ENCODE measurements at regions not wholly inside any gene's neighbourhood (a gene's known extent, or its start where the extent isn't known, plus 50 kb on each side); places are given as distances from the start of the nearest gene placed in this dataset.

DNA sequence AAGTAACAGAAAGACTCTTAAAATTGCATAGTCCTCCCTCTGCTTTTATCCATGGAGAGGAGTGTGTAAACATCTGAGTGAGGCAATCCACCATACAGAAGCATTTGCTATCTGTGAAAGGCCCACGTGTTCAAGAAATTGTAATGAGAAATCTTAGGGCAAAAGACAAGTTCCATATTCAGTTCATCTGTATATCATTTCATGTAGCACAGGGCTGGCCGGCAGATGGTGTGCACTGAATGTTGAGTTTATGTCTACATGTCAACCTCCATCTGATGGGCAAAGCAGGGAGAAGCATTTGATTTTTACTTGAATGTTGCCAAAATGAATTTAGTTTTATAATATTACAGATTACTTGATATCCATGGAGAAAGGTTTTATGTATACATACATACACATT lies 179.5 kb upstream of the RAD23B start:
- no peak for DNase-seq
- TF ChIP-seq POLR2A (IDR thresholded peaks at IDR 0.05; ENCODE audit: low read length) (no peak), GATA1 (IDR thresholded peaks at IDR 0.05; ENCODE audit: low read depth, low read length) (no peak)

GRCh38 chr9:107105784-107106183 lies 177.3 kb upstream of the RAD23B start:
- DNase-seq: no peak
- TF ChIP-seq GATA1 (IDR thresholded peaks at IDR 0.05; ENCODE audit: low read depth, low read length): no peak
- no peak for TF ChIP-seq POLR2A (IDR thresholded peaks at IDR 0.05; ENCODE audit: low read length)

GRCh38 chr9:107106416-107106815 lies 176.7 kb upstream of the RAD23B start:
- TF ChIP-seq GATA1 (IDR thresholded peaks at IDR 0.05; ENCODE audit: low read depth, low read length): no peak
- no peak for TF ChIP-seq POLR2A (IDR thresholded peaks at IDR 0.05; ENCODE audit: low read length)
- no peak for DNase-seq

DNA sequence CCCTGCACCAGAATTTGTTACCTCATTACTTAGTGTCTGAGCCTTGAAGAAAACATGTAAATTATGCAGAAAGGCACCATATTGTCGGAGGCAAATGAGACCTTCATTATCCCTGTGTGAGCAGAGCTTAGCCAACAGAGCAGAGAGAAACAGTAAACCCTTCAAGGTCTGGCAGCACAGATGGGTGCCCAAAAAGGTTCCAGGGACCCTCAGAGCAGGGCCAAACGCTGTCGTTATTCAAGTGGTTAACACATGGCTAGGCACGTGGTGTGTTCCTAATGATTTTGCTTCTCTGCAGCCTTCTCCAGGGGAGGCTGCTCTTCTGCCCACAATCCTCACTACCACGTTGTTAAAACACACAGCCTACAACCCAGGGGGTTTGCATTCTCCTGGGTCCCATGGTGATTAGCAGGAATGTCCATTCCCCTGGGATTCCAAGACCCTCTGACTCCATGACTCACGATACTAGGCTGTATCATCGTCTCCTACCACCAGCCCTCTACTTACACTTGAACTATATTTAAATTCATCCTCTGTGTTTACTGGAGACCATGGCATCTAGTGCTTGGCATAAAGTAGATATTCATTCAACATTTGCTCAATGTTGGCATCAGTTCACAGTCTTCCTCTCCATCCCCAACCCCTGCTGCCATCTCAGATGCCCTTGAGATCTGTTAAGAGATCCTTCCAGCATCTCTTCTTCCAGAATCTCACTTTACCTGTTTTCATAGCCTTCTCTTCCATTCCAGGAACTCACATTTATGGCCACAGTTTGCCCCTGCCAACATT lies 174.5 kb upstream of the RAD23B start:
- no peak for DNase-seq
- TF ChIP-seq GATA1 (IDR thresholded peaks at IDR 0.05; ENCODE audit: low read depth, low read length) (no peak), POLR2A (IDR thresholded peaks at IDR 0.05; ENCODE audit: low read length) (no peak)

- TF ChIP-seq GATA1 (IDR thresholded peaks at IDR 0.05; ENCODE audit: low read depth, low read length): no peak
- no peak for TF ChIP-seq POLR2A (IDR thresholded peaks at IDR 0.05; ENCODE audit: low read length)
- no peak for DNase-seq
These were observed 173.8 kb upstream of the RAD23B start for GRCh38 chr9:107109324-107109723.

- no peak for TF ChIP-seq POLR2A (IDR thresholded peaks at IDR 0.05; ENCODE audit: low read length)
- TF ChIP-seq GATA1 (IDR thresholded peaks at IDR 0.05; ENCODE audit: low read depth, low read length): no peak
These were observed 172.9 kb upstream of the RAD23B start for GRCh38 chr9:107110153-107110552.

GRCh38 chr9:107112707-107113243 lies 170.3 kb upstream of the RAD23B start:
- DNase-seq: no peak
- TF ChIP-seq POLR2A (IDR thresholded peaks at IDR 0.05; ENCODE audit: low read length) (no peak), GATA1 (IDR thresholded peaks at IDR 0.05; ENCODE audit: low read depth, low read length) (no peak)

More at GRCh38 chr9:107110153-107110552, 172.9 kb upstream of the RAD23B start:
- no peak for DNase-seq

GRCh38 chr9:107118863-107119624 lies 164.0 kb upstream of the RAD23B start:
- DNase-seq: no peak
- TF ChIP-seq GATA1 (IDR thresholded peaks at IDR 0.05; ENCODE audit: low read depth, low read length) (no peak), POLR2A (IDR thresholded peaks at IDR 0.05; ENCODE audit: low read length) (no peak)

DNA sequence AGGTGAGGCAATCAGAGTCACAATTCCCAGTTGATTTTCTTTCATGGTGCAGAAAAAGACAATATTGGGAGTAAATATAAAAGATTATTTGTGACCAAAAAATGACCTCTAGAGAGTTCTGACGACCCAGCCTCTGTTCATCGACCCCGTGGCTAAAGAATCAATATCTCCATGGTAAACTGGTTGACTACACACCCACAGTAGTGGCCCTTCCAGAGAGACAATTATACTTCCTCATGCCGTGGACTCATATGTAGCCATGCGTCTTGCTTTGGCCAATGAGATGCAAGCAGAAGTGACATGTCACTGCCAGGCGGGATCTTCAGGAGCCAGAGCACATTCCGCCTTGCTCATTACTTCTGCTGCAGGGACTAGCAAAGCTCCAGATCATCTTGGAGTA lies 163.3 kb upstream of the RAD23B start:
- no peak for DNase-seq
- no peak for TF ChIP-seq GATA1 (IDR thresholded peaks at IDR 0.05; ENCODE audit: low read depth, low read length)
- TF ChIP-seq POLR2A (IDR thresholded peaks at IDR 0.05; ENCODE audit: low read length): no peak

- no peak for DNase-seq
These were observed 159.7 kb upstream of the RAD23B start for GRCh38 chr9:107123389-107123788.

DNA sequence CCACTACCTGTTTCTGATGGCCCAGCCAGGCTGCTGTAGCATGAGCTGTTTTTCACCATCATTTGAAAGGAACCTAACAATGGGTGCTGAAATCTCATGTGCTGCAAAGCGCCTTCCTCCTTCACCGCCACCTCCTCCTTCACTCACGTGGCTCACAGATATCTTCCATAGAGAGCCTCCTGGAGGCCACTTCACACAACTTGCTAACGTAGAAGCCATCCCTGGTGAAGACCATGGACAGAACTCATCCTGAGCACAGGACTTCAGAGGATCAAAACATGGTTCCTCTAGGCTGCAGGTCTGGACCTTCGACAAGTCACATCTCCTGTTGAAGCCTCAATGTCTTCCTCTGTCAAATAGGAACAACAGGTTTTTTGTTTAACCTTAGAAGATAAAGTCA lies 155.5 kb upstream of the RAD23B start:
- DNase-seq: no peak
- TF ChIP-seq GATA1 (IDR thresholded peaks at IDR 0.05; ENCODE audit: low read depth, low read length) (no peak), POLR2A (IDR thresholded peaks at IDR 0.05; ENCODE audit: low read length) (no peak)

More at GRCh38 chr9:107123389-107123788, 159.7 kb upstream of the RAD23B start:
- TF ChIP-seq POLR2A (IDR thresholded peaks at IDR 0.05; ENCODE audit: low read length) (no peak), GATA1 (IDR thresholded peaks at IDR 0.05; ENCODE audit: low read depth, low read length) (no peak)

DNA sequence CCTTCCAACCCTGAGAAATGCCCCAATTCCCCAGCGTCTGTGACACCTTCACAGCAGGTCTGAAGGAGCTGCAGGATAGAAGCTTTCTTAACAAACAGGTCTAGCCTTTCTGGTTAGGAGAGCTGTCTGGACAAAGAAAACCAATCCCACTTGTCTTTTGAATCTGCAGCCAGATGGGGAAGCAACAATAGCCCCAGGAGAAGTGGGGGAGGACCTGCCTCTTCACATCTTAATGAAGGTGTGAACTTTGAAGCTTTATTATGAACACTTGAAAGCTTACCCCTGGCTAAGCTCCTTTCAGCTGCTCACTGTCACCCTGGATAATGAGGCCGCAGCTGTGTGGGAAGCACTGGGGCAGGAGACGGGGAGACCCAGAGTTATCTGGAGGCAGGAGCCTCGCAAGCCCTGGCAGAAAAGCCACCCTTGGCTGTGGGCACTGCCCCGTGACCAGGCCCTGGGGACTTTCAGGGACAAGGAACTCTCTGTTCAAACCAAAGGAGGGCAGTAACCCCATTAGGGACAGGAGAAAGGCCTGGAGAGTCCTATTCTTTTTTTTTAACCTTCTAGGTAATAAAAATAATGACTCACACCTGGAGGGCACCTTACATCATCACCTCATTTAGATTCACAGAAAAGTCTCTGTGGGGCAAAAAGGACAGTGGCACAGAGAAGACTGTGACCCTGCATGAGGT lies 151.8 kb upstream of the RAD23B start:
- TF ChIP-seq POLR2A (IDR thresholded peaks at IDR 0.05; ENCODE audit: low read length) (no peak), GATA1 (IDR thresholded peaks at IDR 0.05; ENCODE audit: low read depth, low read length) (no peak)
- DNase-seq: no peak

- TF ChIP-seq GATA1 (IDR thresholded peaks at IDR 0.05; ENCODE audit: low read depth, low read length) (no peak), POLR2A (IDR thresholded peaks at IDR 0.05; ENCODE audit: low read length) (no peak)
- no peak for DNase-seq
These were observed 146.8 kb upstream of the RAD23B start for GRCh38 chr9:107136296-107136695.
